Endothelial cell (in vitro differentiated cells): ENCODE measurements at regions not wholly inside any gene's neighbourhood (a gene's known extent, or its start where the extent isn't known, plus 50 kb on each side); places are given as distances from the start of the nearest gene placed in this dataset.

Source experiments
- DNase-seq: peaks from one replicate; pipeline ENCODE4 v3.0.0; 2021; ENCODE audit warnings: low spot score
- H3K27ac Mint-ChIP-seq: one replicate; pipeline ENCODE4 v1.8.0; 2021; ENCODE audit warnings: mixed read lengths, inconsistent platforms; ENCODE audit not compliant: unreplicated experiment
- H3K27me3 Mint-ChIP-seq: one replicate; pipeline ENCODE4 v1.8.0; 2021; ENCODE audit warnings: mild to moderate bottlenecking, moderate library complexity, mixed read lengths, inconsistent platforms; ENCODE audit not compliant: unreplicated experiment
- H3K36me3 Mint-ChIP-seq: one replicate; pipeline ENCODE4 v1.8.0; 2021; ENCODE audit warnings: mild to moderate bottlenecking, low read depth, mixed read lengths, inconsistent platforms; ENCODE audit not compliant: unreplicated experiment
- H3K4me1 Mint-ChIP-seq: one replicate; pipeline ENCODE4 v1.8.0; 2021; ENCODE audit warnings: mild to moderate bottlenecking, mixed read lengths, inconsistent platforms; ENCODE audit not compliant: unreplicated experiment
- H3K4me3 Mint-ChIP-seq: one replicate; pipeline ENCODE4 v1.8.0; 2021; ENCODE audit warnings: mild to moderate bottlenecking, mixed read lengths, inconsistent platforms; ENCODE audit not compliant: unreplicated experiment
- H3K9me3 Mint-ChIP-seq: one replicate; pipeline ENCODE4 v1.8.0; 2021; ENCODE audit warnings: mixed read lengths, inconsistent platforms; ENCODE audit not compliant: unreplicated experiment
- TF ChIP-seq, protein P1 (sequence below): fragments of 200-600 bp; sonication (generic); IDR thresholded peaks from one replicate; pipeline ENCODE4 v1.5.0; 2021; ENCODE audit warnings: antibody characterized with exemption; ENCODE audit not compliant: unreplicated experiment

DNA sequence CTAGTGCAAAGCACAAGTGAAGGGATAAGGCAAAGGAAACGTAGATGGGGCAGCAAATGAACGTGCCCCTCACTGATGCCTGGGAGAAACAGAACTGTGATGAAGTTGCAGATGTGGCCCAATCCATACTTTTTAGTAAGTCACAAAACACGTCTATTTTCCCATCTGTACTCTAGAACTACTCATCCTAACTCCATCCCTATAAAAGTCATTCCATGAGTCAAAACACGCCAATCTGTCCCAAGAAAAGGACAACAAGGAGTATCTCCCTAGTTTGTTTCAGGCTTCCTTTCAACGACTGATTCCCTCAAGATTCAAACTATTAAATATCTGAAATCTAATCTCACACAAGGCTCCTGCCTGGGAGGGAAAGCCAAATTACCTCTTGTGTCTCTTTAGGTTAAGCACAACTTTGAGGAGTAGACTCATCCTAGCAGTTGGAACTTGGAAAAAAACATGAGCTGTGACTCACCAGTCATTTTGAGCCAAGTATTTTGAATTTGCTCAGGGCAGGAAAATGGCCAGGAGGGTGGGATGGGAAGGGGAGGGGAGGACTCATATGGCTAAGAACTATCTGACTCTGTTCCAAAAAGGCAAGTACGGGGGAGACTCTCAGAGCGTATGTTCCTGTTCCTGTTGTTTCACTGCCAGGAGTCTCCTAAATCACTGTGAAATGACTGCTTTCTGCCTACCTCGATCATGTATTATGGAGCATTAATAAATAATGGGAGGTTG, 214.5 kb upstream of the CAMK1G start:
- no peak overlapping the region for H3K4me3 Mint-ChIP-seq
- no peak overlapping the region for H3K27ac Mint-ChIP-seq
- peaks cover 2% of the 10 kb centered on the region for H3K27me3 Mint-ChIP-seq
- H3K36me3 Mint-ChIP-seq = no peaks in the 10 kb centered on the region
- DNase-seq = no peak
- H3K4me1 Mint-ChIP-seq = no peaks in the 10 kb centered on the region
- no peaks in the 10 kb centered on the region for H3K9me3 Mint-ChIP-seq
- TF ChIP-seq, protein P1, sequence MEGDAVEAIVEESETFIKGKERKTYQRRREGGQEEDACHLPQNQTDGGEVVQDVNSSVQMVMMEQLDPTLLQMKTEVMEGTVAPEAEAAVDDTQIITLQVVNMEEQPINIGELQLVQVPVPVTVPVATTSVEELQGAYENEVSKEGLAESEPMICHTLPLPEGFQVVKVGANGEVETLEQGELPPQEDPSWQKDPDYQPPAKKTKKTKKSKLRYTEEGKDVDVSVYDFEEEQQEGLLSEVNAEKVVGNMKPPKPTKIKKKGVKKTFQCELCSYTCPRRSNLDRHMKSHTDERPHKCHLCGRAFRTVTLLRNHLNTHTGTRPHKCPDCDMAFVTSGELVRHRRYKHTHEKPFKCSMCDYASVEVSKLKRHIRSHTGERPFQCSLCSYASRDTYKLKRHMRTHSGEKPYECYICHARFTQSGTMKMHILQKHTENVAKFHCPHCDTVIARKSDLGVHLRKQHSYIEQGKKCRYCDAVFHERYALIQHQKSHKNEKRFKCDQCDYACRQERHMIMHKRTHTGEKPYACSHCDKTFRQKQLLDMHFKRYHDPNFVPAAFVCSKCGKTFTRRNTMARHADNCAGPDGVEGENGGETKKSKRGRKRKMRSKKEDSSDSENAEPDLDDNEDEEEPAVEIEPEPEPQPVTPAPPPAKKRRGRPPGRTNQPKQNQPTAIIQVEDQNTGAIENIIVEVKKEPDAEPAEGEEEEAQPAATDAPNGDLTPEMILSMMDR = no peak

DNA sequence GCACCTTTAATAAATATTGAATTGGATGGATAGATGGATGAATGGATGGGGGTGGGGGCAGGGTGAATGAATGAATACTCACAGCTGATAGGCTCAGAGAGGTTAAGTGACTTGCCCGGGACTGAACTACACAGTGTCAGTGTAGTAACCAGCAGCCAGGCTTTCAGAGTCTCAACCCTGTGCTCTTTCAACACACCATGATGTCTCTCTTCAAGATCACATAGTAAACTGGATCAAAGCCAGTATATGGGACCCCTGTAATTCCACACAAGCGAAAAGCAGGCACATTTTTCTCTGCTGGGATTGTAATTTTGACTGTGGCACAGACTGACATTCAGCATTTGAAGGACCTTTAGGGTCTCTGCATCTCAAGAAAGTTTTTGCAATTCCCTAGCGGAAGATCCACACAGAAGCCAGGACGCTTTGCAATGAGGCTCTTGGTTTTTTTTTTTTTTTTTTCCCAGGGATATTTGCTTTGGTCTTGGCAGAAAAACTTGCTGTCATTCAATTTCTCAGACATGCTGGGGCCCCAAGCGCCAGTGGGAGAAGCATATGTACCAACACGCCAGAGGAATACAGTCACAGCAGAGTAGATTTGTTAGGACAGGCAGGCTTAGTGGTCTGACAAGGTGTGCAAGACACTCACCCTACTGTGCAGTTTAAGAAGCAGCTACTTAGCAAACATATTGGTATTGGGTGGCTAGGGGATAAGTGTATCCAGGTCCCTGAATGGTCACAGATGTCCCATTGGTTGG, 213.1 kb upstream of the CAMK1G start:
- TF ChIP-seq, protein P1 = no peak
- H3K36me3 Mint-ChIP-seq = no peaks in the 10 kb centered on the region
- peaks cover 2% of the 10 kb centered on the region for H3K27me3 Mint-ChIP-seq
- H3K27ac Mint-ChIP-seq = no peak overlapping the region
- H3K9me3 Mint-ChIP-seq = no peaks in the 10 kb centered on the region
- no peak overlapping the region for H3K4me3 Mint-ChIP-seq
- no peak for DNase-seq
- H3K4me1 Mint-ChIP-seq = peaks cover 6% of the 10 kb centered on the region

DNA sequence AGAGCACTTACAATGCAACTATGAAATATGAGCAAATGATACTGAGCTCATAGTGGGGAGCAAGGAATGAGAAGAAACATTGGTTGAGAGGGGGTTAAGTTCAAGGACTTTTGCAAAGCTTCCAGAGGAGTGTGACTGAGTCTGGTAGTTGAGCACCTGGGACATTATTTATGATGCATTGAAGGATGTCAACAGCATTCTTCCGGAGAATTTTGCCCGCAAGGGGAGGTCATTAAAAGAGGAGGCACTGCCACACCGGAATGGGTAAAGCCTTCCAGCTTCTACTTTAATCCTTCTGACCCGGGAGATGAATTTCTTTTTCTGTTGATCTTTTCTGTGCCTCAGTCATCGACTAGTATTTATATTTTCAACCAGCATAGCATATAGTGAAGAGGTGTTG, 208.4 kb upstream of the CAMK1G start:
- Mint-ChIP-seq H3K36me3 (no peaks in the 10 kb centered on the region), H3K4me3 (no peak overlapping the region), H3K27ac (no peak overlapping the region), H3K27me3 (no peaks in the 10 kb centered on the region), H3K4me1 (peaks cover 17% of the 10 kb centered on the region), H3K9me3 (no peaks in the 10 kb centered on the region)
- TF ChIP-seq, protein P1 = no peak
- DNase-seq = no peak

DNA sequence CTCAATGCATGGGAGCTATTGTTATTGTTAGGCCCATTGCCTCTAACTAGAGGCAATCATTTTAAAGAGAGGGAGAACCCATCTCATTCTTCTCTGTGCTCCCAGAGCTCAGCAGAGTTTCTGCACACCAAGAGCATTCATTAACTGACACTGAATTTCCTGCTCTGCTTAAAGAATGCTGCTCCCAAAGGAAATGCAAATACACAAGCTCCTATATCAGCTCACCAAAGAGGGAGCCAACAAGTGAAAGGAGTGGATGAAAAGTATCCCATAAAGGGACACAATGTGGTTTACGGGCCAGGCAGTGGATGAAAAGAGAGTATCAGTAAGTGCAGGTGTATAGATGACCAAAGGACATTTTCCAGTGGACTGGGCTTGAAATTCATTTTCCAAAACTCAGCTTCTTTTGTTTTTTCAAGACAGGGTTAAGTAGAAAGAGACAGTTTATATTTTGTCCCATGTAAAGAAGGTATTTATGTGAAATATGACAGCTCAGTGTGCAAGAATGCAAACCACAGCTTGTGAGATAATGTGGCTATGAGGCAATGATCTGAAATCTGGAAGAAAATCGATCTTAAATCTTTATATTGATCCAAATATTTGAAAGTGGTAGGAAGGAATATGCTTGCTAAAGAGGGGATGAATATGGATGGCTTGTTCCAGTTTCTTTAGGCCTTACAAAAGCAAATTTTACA, 207.7 kb upstream of the CAMK1G start:
- H3K4me1 Mint-ChIP-seq = peaks cover 17% of the 10 kb centered on the region

More for the DNA sequence above, 207.7 kb upstream of the CAMK1G start:
- no peak for DNase-seq
- Mint-ChIP-seq H3K36me3 (no peaks in the 10 kb centered on the region), H3K9me3 (no peaks in the 10 kb centered on the region), H3K27ac (no peak overlapping the region), H3K4me3 (no peak overlapping the region), H3K27me3 (no peaks in the 10 kb centered on the region)
- TF ChIP-seq, protein P1 = no peak
